ENCODE measurements at regions not wholly inside any gene's neighbourhood (a gene's known extent, or its start where the extent isn't known, plus 50 kb on each side); places are given as distances from the start of the nearest gene placed in this dataset.

GRCh38 chr19:33963514-33963913, 166.8 kb downstream of the KCTD15 start:
- no peak for TF ChIP-seq FOXM1 (IDR thresholded peaks at IDR 0.05; ENCODE audit: borderline replicate concordance)
- TF ChIP-seq ELF4 (IDR thresholded peaks at IDR 0.05) = no peak
- TF ChIP-seq TARDBP (IDR thresholded peaks at IDR 0.05) = no peak
- TF ChIP-seq SP1 (IDR thresholded peaks at IDR 0.05) = no peak

All from HEK293T (cell line).